Activated CD8-positive, alpha-beta memory T cell treated with anti-CD3 and anti-CD28 coated beads, Interleukin-2, amount 50 U/mL, for 1 hour (primary cell): ENCODE measurements at regions not wholly inside any gene's neighbourhood (a gene's known extent, or its start where the extent isn't known, plus 50 kb on each side); places are given as distances from the start of the nearest gene placed in this dataset.
"Not testable (repeated sequence)": the region's sequence is repeated elsewhere in the genome, so short reads cannot be mapped to it uniquely, and the experiment has no call there.

Experiments used
- DNase-seq: peaks from one replicate; pipeline ENCODE4 v3.0.0-alpha.2; 2020; ENCODE audit errors: extremely low read depth

GRCh38 chr10:64846700-64847099 is 1325.5 kb downstream of the REEP3 start:
- no peak for DNase-seq

- DNase-seq = no peak
Measured at GRCh38 chr10:64855941-64856340, 1334.7 kb downstream of the REEP3 start.

GRCh38 chr10:64859911-64860310 is 1338.7 kb downstream of the REEP3 start:
- no peak for DNase-seq

DNA sequence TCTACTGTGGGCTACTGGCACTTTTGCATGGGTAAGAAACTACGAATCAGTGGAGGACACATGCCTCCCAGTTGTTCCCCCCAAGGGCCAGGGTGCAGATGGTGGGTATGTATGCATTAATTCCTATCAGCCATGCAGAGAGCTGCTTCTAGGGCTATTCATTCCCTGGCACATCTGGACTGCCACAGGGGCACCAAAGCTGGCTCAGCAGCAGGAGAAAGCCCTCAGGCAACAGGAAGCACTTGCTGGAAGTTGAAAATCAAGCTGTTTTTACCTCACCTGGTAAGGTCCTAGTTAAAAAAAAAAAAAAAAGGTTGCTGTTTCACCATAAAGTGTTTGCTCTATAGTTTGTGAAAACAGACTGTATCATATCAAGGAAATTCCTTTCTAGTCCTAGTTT is 1342.6 kb downstream of the REEP3 start:
- no peak for DNase-seq

DNA sequence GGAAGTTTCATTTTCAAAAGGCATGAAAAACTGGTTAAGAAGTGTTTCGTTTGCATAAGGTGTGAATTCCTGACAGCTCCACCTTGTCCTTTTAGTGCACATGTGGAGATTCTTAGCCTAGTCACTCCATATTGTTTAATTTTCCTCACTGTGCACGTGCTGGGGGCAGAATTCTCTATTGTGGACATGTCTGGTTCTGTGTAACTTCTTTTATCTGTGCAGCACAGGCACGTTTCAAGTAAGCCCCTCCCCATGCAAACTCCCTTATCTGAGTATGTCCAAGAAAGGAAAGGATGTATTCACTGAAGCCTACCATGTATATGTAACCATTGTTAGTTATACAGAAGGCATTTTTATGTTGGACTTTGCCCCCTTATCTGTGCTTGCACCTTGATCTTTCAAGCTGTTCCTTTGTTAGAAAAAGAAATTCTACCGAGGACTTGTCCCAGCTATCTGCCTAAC is 1346.3 kb downstream of the REEP3 start:
- DNase-seq = no peak

DNA sequence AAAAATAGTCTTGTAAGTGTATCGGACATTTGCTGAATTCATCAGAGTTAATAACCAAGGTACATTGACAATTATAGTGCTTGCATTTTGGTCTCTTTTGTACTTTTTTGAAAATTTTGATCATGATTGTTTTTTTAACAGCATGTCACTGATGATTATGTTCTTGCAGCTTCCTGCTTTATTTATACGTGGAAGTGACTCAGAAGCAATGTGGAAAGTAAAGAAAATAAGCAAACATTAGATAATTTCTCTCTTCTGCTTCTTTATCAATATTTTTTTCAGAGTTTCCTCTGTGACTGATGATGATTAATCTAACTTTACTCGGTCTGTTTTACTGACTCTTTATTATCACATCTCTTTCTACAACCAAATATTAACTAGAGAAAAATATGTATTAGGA is 1351.9 kb downstream of the REEP3 start:
- no peak for DNase-seq

- no peak for DNase-seq
Measured at GRCh38 chr10:64873959-64874358, 1352.8 kb downstream of the REEP3 start.

DNA sequence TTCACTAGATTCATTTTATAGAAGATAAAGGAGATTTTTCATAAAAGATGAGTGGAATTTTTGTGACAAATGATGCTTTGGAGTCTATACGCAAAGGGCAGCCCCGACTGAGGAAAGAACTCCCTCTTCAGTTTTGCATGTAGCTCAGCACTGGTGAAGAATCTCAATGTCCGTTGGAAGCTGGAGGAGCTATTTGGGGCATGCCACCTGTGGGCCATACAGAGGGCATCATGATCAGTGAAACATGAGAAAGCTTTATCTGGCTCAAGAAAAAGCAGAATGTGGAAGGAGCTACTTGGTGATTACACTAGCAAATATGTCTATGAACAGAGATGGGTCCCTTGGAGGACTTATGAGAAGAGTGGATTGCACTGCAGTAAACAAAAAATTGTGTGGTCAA is 1359.3 kb downstream of the REEP3 start:
- DNase-seq = no peak

DNA sequence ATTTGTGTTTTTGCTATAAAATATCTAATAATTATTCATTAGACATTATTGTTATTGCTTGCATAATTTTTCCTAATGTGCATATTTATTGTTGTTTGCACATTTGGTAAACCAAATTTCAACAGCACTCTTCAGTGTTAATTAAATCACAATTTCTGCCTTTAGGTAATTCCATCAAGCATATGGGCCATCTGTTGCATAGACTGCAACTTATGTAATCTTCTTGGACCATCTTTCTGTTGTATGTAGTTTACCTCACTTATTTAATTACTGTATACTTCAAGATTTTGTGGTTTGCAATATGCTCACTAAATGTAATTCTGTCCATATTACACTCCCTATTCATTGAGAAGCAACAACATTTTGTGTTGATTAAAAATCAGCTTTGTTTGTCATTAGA is 1360.1 kb downstream of the REEP3 start:
- DNase-seq = no peak

DNA sequence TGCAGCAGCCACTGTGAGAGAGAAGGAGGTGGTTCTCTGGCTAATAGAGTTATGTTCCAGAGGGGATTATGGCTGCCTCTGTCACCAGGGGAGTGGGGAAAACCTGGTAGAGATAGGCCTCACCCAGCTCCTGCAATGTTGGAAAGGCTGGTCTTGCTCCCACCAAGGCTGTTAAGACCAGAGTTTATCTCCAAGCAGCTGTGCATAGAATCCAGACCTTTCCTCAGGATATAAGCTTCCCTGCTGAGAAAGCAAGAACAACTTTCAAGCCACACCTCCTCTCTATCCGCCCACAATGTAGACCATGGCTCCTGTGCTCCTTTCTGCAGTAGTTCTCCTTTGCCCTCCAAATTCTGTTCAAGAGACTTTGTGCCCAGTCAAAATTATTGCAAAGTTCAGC is 1375.4 kb downstream of the REEP3 start:
- DNase-seq = no peak

GRCh38 chr10:64906311-64906710 is 1385.1 kb downstream of the REEP3 start:
- not testable (repeated sequence) for DNase-seq

- not testable (repeated sequence) for DNase-seq
Measured at GRCh38 chr10:64924306-64924705, 1403.1 kb downstream of the REEP3 start.

DNA sequence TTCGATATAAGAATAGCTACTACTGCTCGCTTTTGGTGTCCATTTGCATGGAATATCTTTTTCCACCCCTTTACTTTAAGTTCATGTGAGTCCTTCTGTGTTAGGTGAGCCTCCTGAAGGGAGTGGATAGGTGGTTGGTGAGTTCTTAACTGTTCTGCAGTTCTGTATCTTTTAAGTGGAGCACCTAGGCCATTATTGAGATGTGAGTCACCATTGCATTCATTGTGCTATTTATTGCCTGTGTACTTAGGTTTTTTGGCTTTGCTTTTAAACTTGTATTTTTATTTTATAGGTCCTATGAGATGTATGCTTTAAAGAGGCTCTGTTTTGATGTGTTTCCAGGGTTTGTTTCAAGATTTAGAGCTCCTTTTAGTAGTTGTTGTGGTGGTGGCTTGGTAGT is 1430.8 kb downstream of the REEP3 start:
- no peak for DNase-seq

- no peak for DNase-seq
Measured at GRCh38 chr10:64956441-64956840, 1435.2 kb downstream of the REEP3 start.

DNA sequence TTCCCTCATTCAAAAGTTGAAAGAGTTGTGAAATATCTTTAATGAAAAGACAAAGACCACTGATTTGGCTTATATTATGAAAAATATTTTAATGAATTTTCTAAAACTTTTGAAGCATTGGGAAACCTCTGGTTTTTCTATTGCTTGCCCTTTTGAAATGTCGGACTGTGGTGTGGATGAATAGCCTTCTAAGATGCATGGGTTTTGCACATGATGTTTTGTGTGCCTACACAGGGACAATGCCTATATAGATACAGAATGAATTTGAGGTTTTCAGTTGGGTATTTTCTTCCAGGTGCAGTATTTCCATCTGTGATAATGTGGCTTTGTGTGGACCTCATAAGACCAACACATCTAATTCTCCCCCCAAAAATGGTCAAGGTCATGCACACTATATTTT is 1437.9 kb downstream of the REEP3 start:
- no peak for DNase-seq

DNA sequence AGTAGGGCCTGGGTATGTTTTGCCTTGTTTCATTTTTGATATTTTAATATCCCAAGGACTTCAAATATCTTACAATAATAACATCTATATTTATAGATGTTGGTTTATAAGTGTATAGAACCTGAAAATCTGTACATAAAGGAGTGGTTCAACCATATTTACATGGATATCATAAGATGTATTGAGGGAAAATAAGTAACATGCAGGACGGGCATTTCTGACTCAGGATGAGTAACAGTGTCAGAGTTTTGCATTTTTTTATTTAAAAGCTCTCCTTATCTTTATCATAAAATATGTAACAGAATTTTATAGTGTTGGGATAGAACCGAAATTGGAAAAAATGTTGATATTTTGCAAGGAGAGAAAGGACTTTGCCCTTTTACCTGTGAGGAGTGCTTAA is 1438.7 kb downstream of the REEP3 start:
- DNase-seq = no peak

GRCh38 chr10:64973391-64973790 is 1452.2 kb downstream of the REEP3 start:
- no peak for DNase-seq

DNA sequence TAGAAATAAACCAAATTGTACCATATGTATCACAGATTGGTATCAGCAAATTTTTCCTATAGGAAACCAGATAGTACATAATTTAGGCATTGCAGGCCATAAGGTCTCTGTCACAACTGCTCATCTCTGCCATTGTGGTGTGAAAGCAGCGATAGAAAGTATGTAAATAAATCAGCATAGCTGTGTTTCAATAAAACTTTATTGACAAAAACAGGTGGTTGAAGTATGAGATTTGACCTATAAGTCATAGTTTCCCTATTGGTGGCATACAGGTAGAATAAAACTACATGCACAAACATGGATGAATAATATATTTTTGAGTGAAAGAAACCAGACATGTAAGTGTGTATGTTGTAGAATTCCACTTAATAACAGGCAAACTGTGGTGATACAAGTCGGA is 1454.9 kb downstream of the REEP3 start:
- no peak for DNase-seq

DNA sequence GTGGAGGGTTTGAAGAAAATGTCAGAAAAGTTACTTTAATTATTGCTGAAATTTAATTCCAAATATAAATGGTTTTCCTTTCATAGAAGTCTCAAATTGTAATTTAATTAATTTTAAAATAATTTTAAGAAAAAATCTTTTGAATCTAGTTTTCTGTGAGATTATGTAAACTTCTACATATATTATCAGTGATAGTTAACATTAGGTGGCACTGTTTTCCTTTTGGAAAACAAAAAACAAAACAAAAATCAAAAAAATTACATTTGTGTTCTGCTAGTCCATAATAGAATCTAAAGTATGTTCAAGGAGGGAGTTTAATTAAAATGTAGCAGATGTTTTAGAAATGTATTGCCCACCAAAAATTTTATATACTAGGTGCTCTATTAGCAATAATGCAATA is 1456.7 kb downstream of the REEP3 start:
- no peak for DNase-seq

DNA sequence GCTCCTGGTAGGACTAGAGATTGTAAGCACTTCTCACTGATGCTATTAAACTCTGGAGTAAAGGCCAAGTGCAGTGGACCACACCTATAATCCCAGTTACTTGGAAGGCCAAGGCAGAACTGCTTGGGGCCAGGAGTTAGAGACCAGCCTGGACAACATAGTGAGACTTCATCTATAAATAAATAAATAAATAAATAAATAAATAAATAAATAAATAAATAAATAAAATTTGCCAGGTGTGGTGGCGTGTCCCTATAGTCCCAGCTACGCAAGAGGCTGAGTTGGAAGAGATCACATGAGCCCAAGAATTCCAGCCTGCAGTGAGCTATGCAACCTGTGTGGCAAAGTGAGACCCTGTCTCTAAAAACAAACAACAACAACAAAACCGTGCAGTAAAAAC is 1475.7 kb downstream of the REEP3 start:
- DNase-seq = no peak

- no peak for DNase-seq
Measured at GRCh38 chr10:65010845-65011244, 1489.6 kb downstream of the REEP3 start.

- DNase-seq = no peak
Measured at GRCh38 chr10:65017523-65017922, 1496.3 kb downstream of the REEP3 start.

GRCh38 chr10:65024886-65025285 is 1503.7 kb downstream of the REEP3 start:
- no peak for DNase-seq

- no peak for DNase-seq
Measured at GRCh38 chr10:65030263-65030662, 1509.1 kb downstream of the REEP3 start.
